TTC549 (cell line): ENCODE measurements at regions not wholly inside any gene's neighbourhood (a gene's known extent, or its start where the extent isn't known, plus 50 kb on each side); places are given as distances from the start of the nearest gene placed in this dataset.
"Not testable (repeated sequence)": the region's sequence is repeated elsewhere in the genome, so short reads cannot be mapped to it uniquely, and the experiment has no call there.

Experiments
- FAIRE-seq: peaks from 2 replicates; lab custom pipeline; 2012; peaks lifted over from hg19 to GRCh38; lab: Jason Lieb, UNC

DNA sequence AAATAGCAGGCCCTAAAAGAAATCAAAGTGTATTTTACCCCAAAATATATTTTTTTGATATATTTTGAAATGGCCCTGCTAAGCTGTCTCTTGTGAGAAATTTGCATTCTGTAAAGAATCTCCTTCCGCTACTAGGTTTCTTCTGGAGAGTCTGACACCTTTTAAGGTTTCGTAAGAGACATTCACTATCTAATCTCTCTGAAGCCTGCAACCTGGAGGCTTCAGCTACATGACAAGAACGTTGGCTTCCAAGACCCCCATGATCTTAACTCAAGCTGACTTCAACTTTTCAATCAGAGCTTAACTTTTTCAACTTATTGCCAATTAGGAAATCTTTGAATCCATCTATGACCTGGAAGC, 1894.9 kb upstream of the LRRTM1 start:
- FAIRE-seq = no peak

DNA sequence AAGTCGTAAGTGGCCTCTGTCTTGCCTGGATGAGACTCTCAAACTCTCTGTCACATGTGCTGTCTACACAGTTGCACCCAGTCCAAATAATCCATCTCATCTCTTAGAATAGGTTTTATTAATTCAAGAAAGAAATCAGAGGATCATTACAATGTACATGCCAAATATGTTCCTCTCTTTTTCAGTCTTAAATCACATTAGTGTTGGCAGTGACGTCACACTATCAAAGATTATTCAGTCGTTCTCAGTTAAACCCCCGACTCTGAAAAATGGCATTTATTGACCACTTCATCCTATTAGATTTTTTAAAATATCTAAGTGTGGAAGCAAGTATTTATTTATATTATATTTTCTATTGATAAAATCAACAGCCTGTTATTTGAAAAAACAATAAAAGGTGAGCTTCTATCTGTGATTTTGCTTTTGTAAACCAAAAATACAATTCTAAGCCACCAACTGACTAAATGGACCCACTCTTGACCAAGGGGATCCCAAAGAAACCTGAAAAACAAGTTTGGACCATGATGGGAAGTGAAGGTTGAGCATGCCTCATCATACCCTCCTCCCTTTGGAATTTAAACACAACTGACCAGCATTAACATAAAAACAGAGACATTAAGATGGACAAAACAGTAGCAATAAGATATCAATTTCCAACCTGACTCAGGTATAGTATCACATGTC, 1894.4 kb upstream of the LRRTM1 start:
- no peak for FAIRE-seq

DNA sequence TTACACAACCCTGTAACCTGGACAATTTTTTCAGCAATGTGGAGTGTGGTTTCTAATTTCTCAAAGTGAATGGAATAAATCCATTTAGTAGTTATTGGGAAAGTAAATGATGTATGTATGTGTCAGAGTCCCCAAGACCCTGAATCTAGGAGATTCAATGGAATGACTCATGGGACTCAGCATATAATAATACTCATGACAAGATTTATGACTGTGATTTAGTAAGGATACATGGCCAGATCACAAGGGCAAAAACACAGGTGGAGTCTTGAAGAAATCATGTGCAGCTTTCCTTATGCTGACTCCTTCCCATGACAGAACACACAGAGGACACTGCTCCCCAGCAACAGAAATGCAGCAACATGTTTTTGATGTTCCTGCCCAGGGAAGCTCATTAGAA, 1877.7 kb upstream of the LRRTM1 start:
- no peak for FAIRE-seq

DNA sequence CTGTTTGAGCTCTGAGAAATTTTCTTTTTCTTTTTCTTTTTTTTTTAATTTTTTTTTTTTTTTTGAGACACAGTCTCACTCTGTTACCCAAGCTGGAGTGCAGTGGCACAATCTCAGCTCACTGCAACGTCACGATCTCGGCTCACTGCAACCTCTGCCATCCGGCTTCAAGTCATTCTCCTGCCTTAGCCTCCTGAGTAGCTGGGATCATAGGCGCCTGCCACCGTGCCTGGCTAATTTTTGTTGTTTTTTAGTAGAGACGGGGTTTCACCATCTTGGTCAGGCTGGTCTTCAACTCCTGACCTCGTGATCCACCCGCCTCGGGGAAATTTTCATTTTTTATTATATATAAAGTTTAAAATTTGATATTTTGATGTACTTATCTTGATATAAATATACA, 1870.7 kb upstream of the LRRTM1 start:
- not testable (repeated sequence) for FAIRE-seq

DNA sequence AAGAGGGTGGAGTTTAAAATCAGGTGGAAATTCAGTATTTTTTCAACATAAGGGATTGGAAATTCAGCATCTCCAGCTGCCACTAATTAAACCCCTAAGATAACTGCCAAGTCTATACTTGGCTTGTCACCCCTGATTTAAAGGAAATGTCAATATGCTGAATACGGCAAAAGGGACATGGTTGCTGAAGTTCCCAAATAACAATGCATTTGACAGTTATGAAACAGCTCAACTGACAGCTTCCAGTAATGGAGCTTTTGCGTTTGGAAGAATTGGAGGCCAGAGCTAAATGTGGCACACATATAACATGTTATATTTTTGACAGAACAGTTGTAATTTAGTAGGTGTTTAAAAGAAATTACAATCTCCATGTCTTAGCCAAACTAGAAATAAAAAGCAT, 1867.9 kb upstream of the LRRTM1 start:
- FAIRE-seq = no peak

DNA sequence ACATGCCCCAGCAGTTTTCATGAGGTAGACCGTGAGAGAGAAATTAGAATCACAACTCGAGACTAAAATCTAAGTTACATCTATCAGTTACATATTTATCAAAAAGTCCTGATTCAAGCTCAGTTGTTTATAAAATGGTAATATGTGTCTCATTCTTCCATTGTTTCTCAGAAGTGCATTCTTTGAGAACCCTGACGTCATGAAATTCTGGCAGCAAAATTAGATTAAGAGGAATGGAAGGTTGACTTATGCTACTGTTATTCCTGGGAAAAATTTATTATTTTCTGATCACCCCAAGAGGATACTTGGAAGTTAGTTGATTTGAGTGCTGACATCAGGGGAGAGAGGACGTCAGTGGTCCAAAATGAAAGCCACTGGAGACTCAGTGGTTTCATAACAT, 1864.8 kb upstream of the LRRTM1 start:
- FAIRE-seq = no peak

DNA sequence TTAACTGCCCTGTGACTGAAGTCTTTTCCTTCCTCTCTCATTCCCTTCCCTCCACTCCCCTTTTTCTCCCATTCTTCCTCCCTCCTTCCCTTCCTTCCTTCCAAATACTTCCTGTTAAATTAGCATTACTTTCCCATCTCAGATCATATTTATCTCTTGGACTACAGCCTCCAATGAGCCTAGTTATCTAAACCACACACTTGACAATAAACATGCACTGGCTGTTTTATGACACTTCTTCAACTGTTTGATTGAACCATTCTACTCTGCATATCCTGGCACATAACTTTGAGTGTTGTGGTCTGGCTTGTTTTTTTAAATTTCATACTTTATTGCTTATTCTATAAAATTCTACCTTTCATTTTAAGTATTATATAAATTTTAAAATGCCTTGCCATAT, 1860.8 kb upstream of the LRRTM1 start:
- FAIRE-seq = no peak

DNA sequence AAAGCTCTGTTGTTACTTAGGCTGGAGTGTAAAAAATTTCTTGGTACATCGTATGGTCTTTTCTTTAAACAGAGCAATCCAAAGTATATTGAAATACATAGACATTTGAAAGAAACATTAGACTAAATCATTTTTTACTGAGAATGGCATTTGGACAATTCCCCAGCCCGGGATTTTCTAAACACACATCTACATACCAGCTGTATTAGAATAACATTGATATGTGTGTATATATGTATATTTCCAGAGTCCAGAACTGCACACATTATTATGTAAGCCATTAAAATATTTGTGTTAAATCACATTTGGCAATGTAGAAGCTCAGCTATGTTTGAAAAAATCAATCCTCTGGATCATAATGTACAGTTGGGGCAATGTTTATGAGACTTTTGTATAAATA, 1853.6 kb upstream of the LRRTM1 start:
- no peak for FAIRE-seq

DNA sequence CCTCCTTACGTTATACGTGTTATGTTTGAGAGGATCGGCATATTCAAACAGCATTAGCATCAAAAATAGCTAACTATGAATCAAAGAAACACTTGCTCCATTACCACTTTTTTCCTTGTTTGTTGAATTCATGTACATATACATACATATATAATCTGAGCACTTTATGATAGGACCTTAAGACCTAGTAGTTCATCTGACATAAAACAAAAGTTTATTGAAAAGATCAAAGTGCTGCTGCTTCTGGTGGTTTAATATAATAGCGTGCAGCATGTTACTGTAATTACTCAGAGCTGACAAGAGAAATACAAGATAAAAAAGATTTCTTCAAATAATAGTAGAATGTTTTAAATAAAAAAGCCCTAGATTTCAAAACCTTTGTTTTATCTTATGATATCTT, 1850.9 kb upstream of the LRRTM1 start:
- no peak for FAIRE-seq

DNA sequence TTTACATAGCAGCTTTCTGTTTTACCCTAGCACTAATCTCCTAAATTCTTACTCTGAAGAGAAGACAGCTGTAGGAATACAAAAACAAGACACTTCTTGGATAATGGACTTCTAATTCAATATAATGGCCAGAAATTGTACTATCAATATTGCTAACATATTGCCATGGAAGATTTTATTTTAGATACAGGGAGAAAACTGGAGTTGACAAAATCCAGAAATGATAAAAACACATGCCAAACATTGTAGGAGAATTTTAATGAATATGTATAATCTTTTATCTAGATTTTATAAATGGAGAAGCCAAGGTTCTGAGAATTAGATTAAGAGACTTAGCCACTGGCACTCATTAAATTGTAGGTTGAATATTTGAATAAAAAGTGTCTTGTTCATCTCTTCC, 1838.8 kb upstream of the LRRTM1 start:
- FAIRE-seq = no peak

DNA sequence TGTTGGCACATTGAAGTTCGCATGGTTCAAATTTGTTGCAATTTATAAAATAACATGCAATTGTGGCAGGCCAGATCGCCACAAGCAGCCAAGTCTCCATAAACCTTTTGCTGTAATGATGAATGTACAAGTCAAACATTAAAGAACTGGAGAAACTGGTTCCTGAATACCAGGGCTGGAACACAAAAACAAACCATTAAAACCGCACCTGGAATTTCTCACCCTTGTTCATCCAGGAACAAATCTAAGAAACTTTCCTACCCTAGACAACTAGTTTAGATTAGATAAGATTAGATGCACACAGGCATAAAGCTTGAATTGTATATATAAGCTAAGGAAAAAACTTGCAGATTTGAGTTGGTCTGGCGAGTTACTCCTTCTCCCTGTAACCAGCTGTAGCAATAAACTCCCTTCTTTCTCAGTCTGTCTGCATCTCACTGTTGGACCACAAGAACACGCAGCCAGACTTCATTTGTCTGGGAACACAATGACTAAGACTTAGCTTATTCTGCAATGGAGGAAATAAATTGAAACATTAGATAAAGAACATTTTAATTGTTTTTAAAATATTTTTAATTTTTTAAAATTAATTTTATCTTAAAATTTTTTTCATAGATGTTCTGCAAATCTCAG, 1835.5 kb upstream of the LRRTM1 start:
- FAIRE-seq = no peak

DNA sequence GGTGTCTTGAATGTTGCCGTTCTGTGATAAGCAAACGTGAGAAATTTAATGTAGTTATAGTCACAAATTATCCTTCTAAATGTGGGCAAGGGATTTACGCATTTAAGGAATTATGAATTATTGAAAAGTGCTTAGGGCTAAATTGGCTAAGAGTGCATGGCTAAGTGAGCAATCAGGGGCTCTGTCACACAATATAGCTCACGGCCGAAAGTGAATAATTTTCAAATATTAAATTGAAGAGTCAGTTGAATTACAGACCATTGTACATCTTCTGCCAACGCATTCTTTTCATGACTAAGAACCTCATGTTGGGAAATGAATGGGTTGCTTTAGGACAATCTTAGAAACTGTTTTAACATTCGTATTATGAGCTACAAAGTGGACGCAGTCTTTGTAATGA, 1832.9 kb upstream of the LRRTM1 start:
- FAIRE-seq = no peak

DNA sequence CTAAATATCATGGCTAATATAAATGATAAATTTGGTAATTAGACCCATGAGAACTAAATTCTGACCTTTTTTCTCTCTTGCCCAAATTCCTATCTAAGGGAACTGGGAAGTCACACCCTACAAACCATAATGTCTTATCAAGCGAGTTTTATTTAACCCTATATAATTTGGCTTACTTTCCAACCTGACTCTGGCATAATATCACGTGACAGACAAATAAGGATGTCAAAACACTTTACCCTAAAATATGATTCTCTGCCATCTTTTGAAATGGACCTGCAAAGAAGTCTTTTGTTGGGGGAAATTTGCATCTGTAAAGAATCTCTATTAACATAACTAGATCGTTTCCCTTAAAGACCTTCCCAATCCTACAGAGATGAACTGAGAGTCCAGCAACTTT, 1823.5 kb upstream of the LRRTM1 start:
- FAIRE-seq = no peak

DNA sequence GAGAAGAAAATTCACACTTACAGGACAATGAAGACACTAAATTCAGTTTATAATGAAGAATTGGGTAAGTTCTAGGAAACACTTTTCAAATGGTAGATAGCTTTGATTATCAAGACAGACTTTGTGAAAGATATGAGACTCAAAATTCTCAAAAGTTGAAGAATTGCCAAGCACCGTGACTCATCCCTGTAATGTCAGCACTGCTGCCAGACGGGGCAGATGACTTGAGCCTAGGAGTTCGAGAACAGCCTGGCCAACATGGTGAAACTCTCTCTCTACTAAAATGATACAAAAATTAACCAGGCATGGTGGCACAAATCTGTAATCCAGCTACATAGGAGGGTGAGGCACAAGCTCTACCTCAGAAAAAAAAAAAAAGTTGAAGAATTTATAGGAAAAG, 1820.1 kb upstream of the LRRTM1 start:
- FAIRE-seq = no peak

DNA sequence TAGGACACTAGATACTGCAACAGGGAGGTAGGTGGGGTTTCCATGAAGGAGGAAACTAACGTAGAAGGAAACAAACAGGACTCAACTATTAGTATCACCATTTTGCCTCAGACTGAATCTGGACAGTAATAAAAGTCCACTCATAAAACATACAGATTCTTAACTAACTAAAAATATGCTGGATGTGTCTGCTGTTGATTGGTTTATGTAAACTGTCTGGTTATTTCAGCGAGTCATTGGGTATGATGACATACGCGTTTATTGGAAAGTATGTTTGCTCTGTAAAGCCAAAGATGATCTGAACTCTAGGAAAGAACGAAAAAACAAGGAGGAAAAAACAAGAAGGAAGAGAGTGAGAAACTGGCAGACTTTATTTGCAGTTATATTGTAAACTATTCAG, 1816.1 kb upstream of the LRRTM1 start:
- no peak for FAIRE-seq

DNA sequence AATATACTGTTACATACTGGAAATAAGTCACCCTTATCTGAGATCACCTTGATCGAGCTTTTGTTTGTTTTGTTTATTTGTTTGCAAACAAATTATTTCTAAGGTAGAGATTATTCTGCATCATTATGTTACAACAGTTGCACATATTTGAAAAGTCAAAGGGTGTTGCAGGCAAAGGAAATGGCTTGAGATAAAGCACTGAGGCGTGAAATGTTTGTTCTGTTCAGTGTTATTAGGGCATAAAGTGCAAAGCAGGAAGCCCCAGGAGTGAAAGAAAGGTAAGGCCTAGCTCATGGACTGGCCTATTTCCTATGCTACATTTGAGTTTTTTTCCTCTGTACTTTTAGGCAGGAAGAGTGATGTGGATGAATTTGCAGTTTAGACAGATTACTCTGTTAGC, 1815.6 kb upstream of the LRRTM1 start:
- FAIRE-seq = no peak

DNA sequence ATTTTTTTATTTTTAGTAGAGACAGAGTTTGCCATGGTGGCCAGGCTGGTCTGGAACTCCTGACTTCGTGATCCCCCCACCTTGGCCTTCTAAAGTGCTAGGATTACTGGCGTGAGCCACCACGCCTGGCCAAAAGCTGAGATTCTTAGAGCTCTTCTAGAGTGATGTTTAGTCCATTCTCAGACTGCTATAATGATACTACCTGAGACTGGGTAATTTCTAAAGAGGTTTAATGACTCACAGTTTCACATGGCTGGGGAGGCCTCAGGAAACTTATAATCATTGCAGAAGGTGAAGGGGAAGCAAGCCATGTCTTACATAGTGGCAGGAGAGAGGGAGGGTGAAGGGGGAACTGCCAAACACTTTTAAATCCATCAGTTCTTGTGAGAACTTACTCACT, 1804.9 kb upstream of the LRRTM1 start:
- no peak for FAIRE-seq

DNA sequence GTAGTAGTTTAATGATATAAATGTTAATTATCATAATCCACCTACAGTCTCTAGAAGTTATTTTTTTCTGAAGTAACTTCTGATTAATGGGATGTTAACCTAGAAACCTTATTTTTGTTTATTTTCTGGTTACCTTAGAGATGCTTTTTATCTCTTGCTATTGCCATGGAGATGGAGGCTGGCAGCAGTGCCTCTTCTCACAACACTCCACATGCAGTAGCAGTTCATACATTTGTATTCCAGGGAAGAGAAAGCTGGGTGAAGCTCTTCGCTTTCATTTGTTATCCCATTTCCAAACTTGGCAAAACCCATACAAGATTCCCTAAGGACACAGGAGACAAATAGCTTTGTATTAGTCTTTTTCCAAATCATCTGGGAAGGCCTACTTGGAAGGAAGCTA, 1794.1 kb upstream of the LRRTM1 start:
- no peak for FAIRE-seq

DNA sequence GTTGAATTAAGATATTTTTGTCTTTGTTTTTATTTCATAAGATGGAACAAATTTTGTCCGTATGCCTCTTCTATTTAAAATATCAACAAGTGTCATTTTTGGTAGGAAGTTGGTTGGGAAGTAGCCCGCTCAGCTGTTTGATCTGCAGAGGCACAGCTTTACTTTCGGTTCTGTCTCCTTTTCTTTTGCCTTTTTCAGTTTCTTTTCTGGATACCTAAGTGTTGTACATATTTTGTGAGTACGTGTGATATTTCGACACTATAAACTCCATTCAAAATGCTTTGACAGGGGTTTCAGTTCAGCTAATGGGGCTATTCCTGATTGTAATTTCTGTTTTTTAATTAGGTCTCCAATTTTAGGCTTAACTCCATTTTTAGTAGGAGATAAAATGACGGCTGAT, 1785.0 kb upstream of the LRRTM1 start:
- no peak for FAIRE-seq

DNA sequence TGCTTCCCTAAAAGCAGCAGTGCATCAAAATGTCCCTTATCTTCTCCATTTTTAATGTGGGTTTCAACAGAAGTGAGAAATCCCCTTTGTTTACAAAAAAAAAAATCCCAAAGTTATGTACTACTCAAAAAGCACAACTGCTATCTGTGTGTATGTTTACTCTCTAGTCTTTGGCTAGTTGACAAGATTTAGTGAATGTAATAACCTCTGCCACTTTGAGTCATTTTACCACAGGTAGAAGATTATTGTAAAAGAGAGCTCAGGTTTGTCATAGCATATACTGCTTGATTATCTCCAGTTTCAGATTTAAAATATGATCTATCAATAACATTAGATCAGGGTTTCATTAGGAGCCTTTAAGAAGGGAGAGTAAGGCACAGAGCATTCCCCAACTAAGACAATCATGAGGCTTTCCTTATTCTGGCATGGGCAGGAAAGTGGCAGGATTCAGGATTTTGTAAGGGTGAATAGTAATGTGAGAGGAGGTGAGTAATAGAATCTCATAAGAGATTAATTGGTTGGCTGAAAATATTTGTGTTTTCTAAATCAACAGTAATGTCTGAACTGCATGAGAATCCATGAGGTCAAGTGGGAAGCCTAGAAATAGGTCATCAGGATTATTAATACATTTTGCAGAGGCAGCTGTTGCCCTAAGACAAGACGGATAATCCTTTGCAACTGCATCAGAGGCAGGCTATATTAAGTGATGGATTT, 1780.3 kb upstream of the LRRTM1 start:
- no peak for FAIRE-seq

DNA sequence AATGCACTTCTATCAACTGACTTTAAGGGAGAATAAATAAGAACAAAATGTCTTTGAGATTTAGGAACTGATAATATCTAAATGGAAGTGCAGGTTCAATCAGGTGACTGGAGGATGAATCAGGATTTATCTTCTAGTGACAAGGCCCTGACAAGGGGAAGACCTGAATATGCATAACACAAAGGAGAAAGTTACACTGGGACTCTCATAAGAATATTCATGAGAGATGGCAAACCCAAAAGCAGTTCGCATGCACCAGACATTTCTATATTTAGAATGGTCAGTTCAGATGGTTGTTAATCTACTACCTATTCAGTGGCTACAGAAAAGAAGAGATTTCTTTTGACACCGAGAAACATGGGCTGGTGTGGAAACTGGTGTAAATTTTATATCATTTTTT, 1771.3 kb upstream of the LRRTM1 start:
- FAIRE-seq = no peak

DNA sequence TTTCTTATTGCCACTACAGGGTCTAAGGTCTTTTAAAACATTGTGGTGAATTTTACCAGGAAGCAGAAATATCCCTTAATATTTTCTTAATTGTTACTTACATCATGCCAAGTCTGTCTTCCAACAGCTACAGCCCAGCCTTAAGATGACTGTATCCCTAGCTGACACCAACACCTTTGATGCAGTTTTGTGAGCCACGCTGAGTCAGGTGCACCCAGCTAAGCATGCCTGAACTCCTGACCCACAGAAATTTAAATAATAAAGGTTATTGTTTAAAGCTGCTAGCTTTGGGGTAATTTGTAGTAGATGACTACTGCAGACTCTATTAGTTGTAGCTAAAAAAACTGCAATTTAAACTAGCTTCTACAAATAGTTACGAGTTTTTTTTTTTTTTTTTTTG, 1757.9 kb upstream of the LRRTM1 start:
- FAIRE-seq = no peak

DNA sequence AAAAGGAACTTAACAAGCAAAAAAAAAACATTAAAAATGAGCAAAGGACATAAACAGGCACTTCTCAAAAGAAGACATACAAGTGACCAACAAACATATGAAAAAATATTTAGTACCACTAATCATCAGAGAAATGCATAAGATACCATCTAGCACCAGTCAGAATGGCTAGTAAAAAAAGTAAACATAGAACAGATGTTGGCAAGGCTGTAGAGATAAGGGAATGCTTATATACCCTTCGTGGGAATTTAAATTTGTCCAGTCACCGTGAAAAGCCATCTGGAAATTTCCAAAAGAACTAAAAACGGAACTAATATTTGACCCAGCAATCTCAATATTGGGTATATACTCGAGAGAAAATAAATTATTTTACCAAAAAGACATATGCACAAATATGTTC, 1751.3 kb upstream of the LRRTM1 start:
- no peak for FAIRE-seq

DNA sequence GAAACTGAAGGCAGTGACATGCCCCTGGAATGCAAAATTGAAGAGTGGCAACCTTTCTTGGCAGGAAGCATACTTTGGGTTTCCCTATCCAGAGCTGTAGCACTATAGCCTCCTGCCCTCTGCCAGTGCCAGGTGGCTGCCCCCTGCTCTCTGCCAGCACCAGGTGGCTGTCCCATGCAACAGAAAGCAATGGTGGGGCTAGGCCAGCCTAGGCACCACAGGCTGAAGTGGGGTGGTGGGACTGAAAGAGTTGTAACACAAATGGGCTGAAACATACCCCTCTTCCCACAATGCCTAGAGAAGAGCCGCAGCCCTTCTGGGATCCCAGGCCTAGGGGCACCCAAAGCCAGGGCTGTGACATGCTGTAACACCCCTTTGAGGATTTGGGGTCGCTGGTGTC, 1739.3 kb upstream of the LRRTM1 start:
- no peak for FAIRE-seq
